ENCODE measurements at regions not wholly inside any gene's neighbourhood (a gene's known extent, or its start where the extent isn't known, plus 50 kb on each side); places are given as distances from the start of the nearest gene placed in this dataset.

DNA sequence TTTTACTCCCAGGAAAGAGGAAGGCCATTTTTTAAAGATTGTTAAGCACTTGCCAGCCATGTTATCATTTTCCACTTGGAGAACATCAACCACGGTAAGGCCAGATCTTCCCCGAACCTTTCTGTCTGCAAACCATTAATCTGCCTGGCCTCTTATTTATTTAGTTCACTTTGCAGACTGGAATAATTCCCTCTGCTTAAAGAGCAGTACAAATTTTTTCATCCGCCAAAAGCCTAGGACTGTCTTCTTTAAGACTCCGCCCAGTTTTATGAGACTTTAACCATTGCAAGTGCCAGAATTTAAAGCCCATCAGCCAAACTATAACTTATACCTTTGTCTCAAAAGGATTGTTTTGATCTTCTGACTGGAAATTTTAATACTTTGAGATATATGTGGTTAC is 426.3 kb downstream of the KCTD12 start:
- Histone ChIP-seq H3K9me3 (no peaks in the 10 kb centered on the region), H3K27me3 (no peaks in the 10 kb centered on the region)
- TF ChIP-seq POLR2A (IDR thresholded peaks at IDR 0.05): no peak
- TF ChIP-seq, protein P1, sequence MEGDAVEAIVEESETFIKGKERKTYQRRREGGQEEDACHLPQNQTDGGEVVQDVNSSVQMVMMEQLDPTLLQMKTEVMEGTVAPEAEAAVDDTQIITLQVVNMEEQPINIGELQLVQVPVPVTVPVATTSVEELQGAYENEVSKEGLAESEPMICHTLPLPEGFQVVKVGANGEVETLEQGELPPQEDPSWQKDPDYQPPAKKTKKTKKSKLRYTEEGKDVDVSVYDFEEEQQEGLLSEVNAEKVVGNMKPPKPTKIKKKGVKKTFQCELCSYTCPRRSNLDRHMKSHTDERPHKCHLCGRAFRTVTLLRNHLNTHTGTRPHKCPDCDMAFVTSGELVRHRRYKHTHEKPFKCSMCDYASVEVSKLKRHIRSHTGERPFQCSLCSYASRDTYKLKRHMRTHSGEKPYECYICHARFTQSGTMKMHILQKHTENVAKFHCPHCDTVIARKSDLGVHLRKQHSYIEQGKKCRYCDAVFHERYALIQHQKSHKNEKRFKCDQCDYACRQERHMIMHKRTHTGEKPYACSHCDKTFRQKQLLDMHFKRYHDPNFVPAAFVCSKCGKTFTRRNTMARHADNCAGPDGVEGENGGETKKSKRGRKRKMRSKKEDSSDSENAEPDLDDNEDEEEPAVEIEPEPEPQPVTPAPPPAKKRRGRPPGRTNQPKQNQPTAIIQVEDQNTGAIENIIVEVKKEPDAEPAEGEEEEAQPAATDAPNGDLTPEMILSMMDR (IDR thresholded peaks at IDR 0.05): no peak

DNA sequence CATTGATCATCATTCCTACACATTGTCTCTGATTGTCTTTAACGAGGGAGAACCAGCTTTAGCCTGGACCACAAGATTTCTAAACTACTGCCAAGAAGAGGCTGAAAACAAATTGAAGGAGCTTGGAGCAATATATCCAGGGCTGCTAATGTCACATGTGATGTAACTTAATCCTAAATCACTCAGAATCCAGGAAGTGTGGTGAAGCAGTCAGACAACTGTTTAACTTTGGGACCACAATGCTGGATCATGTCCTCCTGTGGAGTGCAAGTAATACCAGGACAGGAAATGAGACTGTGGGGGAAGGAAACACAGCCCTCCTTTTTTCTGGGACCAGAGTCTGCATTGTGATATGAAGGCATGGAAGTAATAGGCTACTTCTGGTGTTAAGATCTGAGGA is 430.2 kb downstream of the KCTD12 start:
- Histone ChIP-seq H3K9me3 (no peaks in the 10 kb centered on the region), H3K4me3 (no peak overlapping the region), H3K27me3 (no peaks in the 10 kb centered on the region), H3K27ac (no peak overlapping the region), H3K4me1 (no peaks in the 10 kb centered on the region), H3K36me3 (no peaks in the 10 kb centered on the region)
- DNase-seq: no peak
- TF ChIP-seq POLR2A (IDR thresholded peaks at IDR 0.05): no peak
- TF ChIP-seq, protein P1 (IDR thresholded peaks at IDR 0.05): no peak

More for the DNA sequence above, 426.3 kb downstream of the KCTD12 start:
- H3K27ac ChIP-seq: no peak overlapping the region
- DNase-seq: no peak
- H3K36me3 ChIP-seq: no peaks in the 10 kb centered on the region
- no peak overlapping the region for H3K4me3 ChIP-seq
- no peaks in the 10 kb centered on the region for H3K4me1 ChIP-seq

DNA sequence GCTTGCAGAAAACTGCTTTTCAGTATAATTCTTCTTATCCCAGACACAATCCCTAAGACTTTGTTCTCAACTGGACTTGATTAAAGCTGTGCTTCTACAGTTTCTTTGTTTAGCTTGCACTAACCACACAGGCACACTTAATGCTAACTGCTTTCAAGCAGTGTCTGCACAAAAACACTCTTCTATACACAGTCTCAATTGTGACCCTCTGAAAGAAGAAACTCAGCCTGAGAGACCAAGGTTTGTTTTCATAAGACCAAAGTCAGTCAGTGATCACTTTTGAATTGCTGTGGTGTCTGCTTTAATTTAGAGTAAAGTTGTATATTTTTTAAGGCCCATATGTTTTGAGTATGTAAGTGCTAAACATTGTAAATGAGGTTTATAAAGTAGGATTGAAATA is 431.2 kb downstream of the KCTD12 start:
- H3K4me3 ChIP-seq: no peak overlapping the region
- TF ChIP-seq, protein P1 (IDR thresholded peaks at IDR 0.05): no peak
- no peak for TF ChIP-seq POLR2A (IDR thresholded peaks at IDR 0.05)
- DNase-seq: no peak

DNA sequence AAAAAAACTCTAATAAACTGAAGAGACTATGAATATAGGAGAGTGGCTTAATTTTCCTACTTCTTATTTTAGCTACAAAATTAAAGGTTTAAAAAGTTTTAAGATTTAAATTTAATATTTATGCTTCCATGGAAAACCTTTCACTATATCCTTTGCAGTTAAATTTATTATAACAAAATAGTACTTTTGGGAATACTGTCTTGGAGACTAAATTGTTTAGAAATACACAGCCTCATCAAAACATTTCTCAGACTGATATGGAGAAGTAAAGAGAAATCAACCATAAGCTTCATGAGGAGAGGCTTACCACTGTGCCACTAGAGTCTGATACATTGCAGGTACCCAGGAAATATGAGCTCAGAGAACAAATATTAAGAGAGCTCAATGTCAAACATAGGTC is 436.5 kb downstream of the KCTD12 start:
- Histone ChIP-seq H3K36me3 (no peaks in the 10 kb centered on the region), H3K4me1 (no peaks in the 10 kb centered on the region), H3K9me3 (no peaks in the 10 kb centered on the region), H3K27ac (no peak overlapping the region), H3K27me3 (no peaks in the 10 kb centered on the region), H3K4me3 (no peak overlapping the region)
- DNase-seq: no peak
- no peak for TF ChIP-seq POLR2A (IDR thresholded peaks at IDR 0.05)
- TF ChIP-seq, protein P1 (IDR thresholded peaks at IDR 0.05): no peak

More for the DNA sequence above, 431.2 kb downstream of the KCTD12 start:
- Histone ChIP-seq H3K27me3 (no peaks in the 10 kb centered on the region), H3K36me3 (no peaks in the 10 kb centered on the region), H3K27ac (no peak overlapping the region), H3K4me1 (no peaks in the 10 kb centered on the region), H3K9me3 (no peaks in the 10 kb centered on the region)

DNA sequence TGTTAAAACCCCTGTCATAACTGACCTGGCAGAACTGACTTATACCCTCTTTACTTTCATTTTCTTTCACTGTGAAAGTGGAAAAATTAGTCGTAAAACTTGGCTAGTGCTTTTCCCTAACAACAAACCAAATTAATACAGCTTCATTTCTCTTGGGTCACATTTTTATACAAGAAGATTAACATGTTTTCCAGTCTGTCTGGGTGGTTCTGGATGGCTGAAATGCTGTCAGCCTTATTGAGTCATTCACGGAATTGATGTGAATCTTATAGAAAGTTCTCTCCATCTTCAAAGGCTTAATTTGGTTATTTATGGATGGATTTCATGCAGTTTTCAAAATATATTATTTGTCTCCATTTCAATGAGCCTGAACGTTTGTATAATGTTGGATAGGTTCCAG is 440.0 kb downstream of the KCTD12 start:
- TF ChIP-seq, protein P1 (IDR thresholded peaks at IDR 0.05): no peak
- no peak for TF ChIP-seq POLR2A (IDR thresholded peaks at IDR 0.05)
- H3K27me3 ChIP-seq: no peaks in the 10 kb centered on the region
- no peaks in the 10 kb centered on the region for H3K9me3 ChIP-seq
- no peak overlapping the region for H3K27ac ChIP-seq
- no peak for DNase-seq
- no peaks in the 10 kb centered on the region for H3K4me1 ChIP-seq
- no peak overlapping the region for H3K4me3 ChIP-seq
- no peaks in the 10 kb centered on the region for H3K36me3 ChIP-seq

DNA sequence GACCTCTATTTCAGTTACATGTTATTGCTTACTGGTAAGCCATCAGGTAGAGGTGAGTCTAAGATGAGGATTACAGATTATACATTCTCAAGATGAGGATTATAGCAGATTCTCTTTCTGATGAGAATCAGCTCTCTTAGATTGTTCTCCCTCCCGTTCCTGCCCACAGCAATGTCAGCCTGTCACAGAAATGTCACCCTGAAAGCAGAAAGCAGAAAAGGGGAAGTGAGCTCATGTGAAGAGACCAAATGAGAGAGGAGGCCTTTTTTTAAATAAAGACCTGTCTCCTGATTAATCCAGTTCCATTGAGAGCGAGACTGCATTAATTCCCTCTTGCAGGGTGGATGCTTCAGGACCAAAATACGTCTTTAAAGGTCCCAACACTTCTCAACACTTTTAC is 445.6 kb downstream of the KCTD12 start:
- TF ChIP-seq POLR2A (IDR thresholded peaks at IDR 0.05): no peak
- TF ChIP-seq, protein P1 (IDR thresholded peaks at IDR 0.05): no peak
- DNase-seq: no peak
- H3K36me3 ChIP-seq: no peaks in the 10 kb centered on the region

More for the DNA sequence above, 445.6 kb downstream of the KCTD12 start:
- Histone ChIP-seq H3K4me3 (no peak overlapping the region), H3K27me3 (no peaks in the 10 kb centered on the region), H3K27ac (no peak overlapping the region), H3K9me3 (no peaks in the 10 kb centered on the region), H3K4me1 (no peaks in the 10 kb centered on the region)

All from Peyer's patch (tissue), 4 donors.